ENCODE measurements at regions not wholly inside any gene's neighbourhood (a gene's known extent, or its start where the extent isn't known, plus 50 kb on each side); places are given as distances from the start of the nearest gene placed in this dataset.
"Not testable (repeated sequence)": the region's sequence is repeated elsewhere in the genome, so short reads cannot be mapped to it uniquely, and the experiment has no call there.

DNA sequence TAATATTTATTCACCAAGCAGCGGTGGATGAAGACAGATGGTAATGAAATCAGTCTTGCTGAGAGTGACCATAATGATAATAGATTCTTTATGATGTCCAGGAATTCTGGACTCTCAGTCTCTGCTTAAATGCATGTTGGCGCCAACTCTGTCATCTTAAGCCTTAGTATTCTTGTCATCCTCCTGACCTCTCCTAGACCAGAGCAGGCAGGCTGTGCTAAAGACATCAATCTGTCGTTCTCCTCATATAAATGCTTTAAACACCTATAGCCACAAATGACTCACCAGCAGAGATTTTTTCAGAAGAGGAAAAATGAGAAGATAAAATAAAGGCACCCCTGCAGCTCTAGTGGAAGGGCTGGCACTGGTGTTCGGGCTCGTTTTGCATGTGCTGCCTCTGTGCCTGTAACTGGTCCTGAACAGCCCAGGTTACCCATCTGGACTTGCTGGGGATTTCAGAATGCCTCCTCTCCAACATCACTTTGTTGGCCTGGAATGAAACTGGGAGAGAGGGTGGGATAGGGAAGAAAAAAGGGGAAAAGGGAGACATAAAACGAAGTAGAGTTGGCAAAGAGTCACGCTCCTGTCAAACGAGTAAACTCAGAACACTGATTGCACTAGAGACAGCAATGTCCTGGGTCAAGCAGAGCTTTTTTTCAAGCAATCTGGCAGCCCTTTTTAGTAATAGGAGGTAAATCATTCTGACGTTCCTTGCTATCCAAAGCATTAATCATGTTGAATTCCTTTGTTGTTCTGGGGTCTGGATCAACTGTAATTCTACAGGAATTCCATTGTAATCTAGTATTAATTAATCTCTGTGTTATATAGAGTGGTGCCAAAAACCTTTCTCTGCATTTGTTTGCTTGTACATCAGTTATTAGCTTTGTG, 195.5 kb upstream of the CLINT1 start:
- no peak for DNase-seq

DNA sequence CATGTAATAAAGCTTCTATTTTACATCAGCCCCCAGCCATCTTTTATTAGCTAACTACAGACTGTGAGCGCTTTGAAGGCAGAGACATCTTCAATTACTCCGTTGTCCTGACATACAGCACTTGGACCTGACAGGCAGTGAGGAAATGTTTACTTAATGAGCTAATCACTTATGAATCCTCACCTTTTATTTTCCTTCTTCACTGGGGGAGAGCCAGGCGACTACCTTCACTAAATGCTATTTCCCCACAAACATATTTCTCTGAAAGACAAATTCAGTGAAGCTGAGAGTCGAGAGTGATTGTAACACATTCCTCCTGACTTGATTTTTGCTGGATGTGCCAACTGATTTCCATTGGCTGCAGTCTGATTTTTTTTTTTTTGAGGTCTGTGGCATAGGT, 192.1 kb upstream of the CLINT1 start:
- no peak for DNase-seq

DNA sequence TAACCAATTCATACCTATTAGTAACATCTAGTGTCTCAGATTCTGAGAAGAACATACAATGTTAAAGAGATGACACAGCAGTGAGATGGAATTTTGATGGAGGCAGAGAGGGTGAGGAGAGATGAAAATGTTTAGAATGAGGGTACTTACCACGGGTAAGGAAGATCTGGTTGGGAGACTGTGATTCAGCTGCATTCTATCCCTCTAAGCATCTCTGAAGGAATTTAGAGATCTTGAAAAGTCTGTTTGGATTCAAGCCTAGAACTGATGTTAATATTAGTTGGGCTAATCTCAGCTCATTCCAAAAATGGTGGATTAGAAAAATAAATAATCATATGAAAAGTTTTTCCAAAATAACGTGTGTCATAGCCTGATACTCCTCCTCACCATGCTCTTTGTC, 191.5 kb upstream of the CLINT1 start:
- DNase-seq: no peak

DNA sequence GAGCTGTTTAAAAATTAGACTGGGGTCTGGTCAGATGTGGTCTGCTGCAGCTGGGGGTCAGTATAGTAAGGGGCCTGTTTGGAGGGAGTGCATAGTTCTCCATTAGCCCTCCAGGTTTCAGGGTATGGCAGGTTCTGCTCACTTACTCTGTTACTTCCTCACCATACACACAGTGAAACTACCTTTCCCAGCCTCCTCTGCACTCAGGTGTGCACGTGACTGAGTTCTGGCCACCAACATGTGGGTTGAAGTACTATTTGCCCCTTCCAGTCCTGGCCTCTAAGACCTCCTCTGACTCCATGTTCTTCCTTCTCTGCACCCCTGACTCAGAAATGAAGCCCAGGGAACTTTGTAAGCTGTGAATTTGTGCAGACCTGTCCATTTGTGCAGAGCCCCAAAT, 190.5 kb upstream of the CLINT1 start:
- no peak for DNase-seq

DNA sequence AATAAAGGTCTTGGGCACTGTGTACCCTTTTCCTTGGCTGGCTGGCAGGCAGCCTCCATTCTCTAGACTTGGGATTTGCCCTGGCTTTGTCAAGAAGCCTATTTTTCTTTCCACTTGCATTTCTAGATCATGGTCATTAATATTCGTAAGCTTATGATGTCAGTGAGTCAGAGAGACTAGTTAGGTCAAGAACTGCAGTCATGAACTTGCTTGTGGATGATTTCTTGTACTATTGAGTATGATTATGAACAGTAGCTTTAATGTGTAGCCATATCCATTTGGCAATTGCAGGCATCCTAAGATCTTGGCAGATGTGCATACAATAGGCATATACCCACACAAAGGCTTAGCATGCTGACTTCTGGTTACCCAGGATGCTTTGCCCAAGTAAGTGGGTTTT, 186.8 kb upstream of the CLINT1 start:
- no peak for DNase-seq

DNA sequence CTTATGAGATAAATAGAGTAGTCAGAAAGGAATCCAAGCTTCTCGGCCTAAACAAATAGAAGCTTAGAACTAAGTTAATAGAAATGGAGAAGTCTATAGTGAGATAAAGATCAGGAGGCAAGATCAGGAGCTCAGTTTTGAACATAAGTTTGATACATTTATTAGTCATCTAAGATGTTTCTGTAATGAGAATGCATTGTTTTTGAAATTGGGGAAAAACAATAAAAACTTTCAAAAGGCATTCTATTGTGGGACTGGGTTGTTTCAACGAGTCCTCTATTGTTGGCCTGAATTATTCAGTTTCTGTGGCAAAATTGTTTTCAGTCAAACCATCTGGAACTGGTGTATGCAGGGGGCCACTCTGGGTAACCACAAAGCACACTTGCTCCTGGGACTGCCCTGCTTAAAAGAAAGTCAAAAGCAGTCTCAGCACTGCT, 181.0 kb upstream of the CLINT1 start:
- no peak for DNase-seq

DNA sequence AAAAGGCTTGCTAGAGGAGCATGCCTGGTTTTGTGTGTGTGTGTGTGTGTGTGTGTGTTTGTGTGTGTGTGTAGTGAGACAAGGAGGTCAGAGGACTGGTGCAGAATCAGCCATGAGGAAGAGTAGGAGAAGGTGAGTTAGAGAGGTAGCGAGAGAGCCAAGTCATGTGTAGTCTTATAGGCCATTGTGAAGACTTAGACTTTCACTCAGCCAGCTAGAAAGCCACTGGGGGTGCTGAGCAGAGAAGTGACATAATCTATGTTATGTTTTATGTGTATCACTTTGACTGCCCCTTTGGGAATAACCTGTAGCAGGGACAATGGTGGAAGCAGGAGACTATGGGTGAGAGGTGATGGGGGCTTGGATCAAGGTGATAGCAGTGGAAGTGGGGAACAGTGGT, 180.5 kb upstream of the CLINT1 start:
- DNase-seq: no peak

DNA sequence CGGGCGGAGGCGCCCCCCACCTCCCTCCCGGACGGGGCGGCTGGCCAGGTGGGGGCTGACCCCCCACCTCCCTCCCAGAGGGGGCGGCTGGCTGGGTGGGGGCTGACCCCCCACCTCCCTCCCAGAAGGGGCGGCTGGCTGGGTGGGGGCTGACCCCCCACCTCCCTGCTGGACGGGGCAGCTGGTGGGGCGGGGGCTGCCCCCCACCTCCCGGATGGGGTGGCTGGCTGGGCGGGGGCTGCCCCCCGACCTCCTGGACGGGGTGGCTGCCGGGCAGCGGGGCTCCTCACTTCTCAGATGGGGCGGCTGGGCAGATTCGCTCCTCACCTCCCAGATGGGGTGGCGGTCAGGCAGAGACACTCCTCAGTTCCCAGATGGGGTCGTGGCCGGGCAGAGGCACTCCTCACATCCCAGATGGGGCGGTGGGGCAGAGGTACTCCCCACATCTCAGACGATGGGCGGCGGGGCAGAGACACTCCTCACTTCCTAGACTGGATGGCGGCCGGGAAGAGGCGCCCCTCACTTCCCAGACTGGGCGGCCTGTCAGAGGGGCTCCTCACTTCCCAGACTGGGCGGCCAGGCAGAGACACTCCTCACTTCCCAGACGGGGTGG, 178.1 kb upstream of the CLINT1 start:
- DNase-seq: not testable (repeated sequence)

DNA sequence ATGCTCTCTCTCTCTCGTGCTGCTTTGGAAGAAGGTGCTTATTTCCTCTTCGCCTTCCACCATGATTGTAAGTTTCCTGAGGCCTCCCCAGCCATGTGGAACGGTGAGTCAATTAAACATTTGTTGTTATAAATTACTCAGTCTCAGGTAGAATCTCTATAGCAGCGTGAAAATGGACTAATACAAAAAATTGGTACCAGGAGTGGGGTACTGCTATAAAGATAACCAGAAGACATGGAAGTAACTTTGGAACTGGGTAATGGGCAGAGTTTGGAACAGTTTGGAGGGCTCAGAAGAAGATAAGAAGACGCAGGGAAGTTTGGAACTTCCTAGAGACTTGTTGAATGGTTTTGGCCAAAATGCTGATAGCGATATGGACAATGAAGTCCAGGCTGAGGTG, 175.6 kb upstream of the CLINT1 start:
- DNase-seq: not testable (repeated sequence)

DNA sequence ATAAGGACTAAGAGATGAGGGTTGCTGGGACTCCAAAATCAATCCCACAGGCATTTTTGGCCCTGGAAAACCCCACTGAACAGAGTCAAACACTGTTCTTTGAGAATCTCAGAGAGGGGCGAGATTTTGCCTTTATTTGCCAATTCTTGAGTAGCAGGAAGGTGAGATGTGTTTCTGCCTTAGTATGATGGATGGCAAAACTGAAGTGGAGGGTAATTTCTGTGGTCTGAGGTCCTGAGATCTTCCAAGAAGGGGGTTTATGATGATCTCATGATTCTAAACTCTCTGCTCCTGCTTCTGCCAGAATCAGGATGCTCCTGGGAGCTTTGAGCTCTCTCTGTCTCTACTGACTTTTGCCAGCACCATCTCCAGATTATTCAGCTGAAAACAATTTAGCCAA, 174.8 kb upstream of the CLINT1 start:
- DNase-seq: no peak

DNA sequence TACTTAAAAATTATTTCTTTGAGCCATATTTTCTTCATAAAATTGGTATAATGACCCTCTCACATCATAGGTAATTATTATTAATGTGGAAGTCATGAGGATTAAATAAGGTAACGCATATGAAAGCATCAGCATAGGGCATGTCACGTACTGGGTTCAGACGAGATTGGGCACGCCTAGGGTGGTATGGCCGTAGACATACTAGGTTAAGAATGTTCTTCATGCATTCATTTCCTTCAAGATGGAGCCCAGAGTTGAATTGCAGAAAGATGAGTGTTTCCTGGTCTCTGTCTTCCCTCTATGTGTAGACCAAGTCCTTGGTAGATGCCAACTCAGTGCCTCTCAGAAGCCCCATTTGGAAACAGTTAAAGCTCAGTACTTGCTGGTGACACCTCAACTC, 174.1 kb upstream of the CLINT1 start:
- DNase-seq: no peak

DNA sequence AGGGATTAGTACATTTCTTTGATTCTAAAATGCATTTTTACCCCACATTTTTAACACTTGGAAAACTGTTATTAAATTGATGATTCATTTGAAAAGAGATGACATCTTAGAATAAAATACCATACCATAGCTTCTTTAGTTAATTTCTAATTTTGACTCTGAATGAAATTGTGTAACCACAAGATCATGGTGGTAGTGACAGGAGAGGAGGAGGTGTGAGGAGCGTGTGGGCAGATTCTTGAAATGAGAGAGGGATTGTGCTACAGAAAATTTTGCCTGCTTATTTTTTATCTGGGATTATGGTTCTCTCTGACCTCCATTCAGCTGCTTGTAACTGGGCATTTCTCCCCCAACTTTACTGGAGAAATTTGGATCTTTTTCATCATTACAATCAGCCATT, 173.3 kb upstream of the CLINT1 start:
- DNase-seq: no peak

DNA sequence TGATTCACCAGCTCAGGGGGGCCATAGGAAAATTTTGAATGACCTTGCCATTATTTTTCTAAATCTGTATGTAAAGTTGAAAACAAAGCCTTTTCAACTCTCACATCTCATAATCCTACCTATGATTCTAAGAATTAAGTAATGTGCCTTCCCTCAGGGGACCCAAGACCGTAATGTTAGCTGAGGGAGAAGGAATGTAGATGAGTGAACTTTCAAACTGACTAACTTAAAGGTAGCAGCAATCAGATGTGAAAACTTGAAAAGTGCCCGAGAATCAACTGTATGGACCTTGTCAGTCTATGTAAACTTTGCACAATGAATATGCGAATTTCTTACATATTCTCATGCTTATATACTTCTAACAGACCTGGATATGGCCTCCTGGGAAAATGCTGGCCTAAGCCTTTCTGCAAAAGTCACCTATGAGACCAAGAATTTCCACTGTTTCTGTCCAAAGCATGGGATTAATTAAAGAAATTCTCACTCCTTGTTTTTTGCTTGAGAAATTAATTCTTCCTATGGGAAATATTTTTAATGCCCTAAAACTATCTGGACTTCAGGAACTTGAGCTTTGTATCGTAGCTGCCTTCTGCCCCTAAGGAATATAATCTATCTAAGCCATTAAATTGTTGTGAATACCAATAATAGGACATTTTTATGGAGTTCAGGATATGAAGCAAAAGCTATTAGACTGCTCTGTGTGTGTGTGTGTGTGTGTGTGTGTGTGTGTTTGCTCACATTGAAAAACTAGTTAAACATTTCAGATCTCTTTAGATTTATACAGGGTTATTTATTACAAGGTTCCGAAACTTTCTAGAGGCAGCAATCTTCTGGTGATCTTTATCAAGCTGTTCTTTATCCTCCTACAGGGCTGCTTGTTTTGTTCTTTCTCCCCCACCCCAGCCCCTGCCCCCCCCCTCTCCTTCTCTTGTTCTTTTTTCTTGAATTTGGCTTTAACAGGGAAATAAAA, 169.1 kb upstream of the CLINT1 start:
- no peak for DNase-seq

DNA sequence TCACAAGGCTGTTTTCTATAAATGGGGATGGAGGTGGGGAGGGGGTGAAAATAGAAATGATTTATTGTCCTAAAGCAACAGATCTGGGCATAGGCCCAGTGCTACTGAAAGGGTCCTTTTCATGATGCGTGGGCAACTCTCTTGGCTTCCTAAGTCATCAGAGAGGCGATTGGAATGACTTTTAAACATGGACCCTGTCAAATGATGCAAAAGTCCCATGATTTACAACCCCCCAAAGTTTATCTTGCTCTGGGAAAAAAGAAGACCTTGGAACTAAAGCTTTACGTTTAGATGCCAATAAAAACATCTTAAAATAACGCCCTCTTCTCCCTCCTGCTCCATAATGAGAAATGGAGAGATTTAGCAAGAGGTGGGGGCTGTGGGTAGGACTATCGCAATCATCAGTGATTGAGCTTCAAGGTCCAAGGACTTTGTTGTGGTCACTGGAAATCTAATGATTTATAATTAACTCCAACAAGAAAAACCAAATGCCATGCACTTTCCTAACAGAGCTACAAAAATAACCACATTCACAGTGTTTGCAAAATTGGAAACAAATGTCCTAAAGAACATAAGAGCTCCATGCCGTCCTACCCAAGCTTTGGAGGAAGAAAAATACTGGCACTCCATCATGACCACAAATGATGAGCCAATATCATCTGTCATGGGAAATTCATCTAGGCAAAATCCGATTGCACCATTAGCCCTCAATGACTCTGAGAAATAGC, 167.5 kb upstream of the CLINT1 start:
- no peak for DNase-seq

DNA sequence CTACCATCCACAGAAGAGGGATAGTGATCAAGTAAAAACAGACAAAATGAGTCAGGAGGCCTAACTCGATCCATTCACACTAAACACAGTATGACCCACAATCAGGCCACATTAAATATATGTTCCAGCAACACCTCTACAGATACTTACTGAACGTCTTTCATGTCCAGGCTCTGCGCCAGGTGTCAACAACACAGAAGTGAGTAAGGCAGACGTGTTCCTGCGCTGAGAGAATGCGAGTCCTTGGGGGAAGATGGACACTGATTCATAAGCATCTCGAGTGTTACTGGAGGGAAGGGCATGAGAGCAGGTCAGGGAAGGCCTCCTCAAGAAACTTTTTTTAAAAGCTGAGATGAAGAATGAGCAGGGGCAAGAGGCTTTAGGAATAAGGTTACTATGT, 164.3 kb upstream of the CLINT1 start:
- no peak for DNase-seq

DNA sequence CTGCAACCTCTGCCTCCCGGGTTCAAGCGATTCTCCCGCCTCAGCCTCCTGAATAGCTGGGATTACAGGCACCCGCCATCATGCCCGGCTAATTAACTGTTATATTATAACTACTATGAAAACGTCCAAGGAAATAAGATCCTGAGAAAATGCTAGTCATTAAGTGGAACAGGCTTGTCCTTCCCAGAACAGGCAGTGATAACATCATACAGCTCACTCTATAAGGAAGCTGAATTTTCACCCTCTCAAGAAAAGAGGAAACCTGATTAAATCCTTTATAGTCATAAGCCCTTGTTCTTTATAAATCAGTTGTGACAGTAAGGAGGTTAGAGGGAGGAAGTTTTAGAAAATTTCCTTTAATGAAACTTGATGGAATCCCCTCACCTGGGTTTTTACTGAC, 163.9 kb upstream of the CLINT1 start:
- DNase-seq: no peak

DNA sequence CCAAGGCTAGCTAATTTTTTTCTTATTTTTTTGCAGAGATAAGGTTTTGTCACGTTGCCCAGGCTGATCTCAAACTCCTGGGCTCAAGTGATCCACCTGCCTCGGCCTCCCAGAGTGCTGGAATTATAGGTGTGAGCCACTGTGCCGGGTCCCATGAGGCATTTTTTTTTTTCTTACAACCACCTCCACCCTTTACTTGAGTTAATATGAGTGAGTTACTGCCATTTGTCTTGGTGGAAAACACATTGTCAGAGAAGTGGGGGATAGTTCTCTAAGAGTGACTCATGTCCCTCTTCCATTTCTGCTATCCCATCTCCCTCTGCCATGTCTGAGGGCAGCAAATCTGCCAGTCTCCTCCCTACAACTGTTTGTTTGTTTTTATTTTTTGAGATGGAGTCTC, 163.4 kb upstream of the CLINT1 start:
- DNase-seq: no peak

DNA sequence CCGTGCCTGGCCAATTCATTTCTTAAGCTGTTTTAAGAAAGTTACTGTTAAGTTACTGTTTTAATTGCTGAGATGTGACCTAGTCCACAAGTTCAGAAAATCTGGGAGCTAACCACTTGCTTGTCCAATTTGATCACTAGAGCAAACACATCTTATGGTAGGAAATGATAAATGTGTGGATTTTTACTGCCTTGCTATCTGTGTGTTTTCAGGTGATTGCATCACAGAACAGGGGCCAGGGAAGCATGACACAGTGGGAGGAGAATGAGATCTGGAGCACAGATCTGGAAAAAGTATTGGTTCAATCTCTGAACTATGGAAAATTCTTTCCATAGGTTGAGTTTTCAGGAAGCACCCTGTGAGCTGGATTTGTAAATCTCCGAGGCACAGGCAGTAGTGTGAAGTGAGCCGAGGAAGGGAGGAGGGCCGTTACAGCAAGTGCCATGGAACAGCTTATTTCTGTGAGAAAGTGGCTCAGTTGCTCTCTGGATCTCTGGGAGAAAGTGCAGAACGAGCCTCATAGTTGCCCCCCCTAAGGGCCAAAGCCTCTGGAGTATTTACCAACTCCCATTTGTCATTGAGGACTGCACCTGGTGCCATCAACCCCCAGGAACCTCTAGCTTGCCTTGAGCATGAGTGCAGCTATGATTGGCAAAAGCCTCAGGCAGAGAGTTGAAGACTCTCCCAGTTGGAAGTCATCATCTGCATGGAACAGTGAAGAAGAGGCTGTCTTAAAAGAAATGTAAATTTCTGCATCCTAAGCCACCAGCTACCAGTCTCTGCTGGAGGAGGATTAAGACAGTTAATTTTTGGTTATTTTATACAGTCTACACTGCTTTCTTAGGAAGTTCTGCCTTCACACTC, 161.8 kb upstream of the CLINT1 start:
- DNase-seq: no peak

DNA sequence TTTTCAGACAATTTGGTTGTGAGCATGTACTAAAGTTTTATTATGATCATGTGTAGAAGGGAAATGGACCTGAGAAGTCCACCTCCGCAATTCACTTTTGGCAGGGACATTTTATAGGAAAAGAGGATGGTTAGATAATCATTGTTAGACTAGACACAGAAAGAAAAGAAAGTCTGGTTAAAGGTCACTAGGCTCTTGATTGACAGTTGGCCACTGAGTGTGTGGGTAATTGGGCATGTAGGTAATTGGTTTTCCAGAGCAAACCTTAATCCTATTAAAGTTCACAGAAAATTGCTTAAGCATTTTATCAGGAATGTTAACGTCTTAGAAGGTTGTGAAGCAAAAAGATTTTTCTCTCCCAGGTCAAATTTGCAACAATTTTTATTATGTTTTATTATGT, 158.5 kb upstream of the CLINT1 start:
- no peak for DNase-seq

DNA sequence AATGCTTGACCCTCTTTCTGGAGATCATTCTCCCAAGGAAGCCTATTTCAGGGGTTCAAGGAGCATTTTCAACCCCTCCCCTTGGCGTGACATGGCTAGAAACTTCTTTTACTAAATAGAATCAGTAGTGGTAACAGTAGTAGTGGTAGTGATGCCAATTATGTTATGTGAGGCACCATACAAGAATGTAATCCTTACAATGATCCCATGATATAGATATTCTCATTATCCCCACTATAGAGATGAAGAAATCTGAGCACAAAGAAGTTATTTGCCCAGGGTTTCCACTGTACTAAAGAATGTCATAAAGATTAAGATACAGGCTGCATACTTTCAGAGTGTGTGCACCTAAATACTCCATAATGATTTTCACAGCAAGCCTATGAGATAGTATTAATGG, 155.4 kb upstream of the CLINT1 start:
- no peak for DNase-seq

DNA sequence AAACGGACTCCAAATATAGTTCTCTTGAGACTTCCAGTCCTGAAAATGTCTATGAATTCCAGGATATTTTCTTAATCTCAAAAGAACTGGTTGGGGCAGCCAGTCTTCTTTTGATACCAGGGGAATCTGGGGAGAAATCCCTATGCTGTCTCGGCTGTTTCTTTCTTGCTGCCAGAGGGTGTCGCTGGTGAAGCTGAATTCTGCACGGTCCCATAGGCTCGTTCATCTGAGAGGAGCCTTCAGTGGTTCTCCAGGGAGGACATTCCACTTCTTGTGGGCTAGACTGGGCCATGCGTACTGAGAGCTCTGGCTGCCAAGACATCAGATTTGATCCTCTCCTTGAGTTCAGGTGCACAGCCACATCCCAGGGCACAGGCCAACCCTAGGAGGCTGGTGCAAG, 155.0 kb upstream of the CLINT1 start:
- DNase-seq: no peak
